ENCODE measurements at regions not wholly inside any gene's neighbourhood (a gene's known extent, or its start where the extent isn't known, plus 50 kb on each side); places are given as distances from the start of the nearest gene placed in this dataset.

DNA sequence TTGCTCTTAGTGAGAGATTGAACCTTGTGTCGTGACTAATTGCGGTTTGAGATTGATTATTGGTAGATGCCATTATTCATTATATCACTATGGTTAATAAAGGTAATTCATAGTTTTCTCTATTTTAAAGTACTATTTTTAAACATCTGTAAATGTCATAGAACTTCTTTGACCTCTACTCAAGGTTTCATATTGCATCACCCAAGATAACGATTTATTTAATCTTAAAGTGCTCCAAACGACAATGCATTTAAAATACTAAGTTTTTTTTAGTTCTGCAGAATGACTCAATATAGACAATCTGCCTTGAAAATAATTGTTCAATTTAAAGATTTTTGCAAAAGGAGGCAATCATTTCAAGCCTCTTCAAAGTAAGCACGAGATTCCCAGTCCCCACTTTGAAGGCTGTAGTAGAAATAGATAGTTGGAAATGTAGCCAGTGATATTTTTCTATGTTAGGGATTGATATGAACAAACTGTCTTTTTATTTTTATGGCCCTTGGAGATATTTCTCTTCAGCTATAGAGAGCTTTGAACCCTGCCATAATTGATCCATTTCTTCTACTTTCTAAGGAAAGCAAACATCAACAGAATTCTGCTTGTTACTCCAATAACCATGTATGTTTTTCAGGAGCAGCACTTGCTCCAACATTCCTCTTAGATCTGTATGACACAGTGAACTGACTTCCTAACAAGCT lies 114.2 kb upstream of the PALMD start:
- no peaks in the 10 kb centered on the region for H3K36me3 Mint-ChIP-seq
- Histone ChIP-seq H3K9me3 (replicated peaks in 1 of 2; ENCODE audit: control insufficient read depth in 1 of 2, insufficient read depth in 1 of 2, low read length in 2 of 2) (no peaks in the 10 kb centered on the region), H4K20me1 (ENCODE audit: insufficient read depth, low read length) (no peaks in the 10 kb centered on the region), H3K27ac (ENCODE audit: low read depth in 1 of 2, low read length in 2 of 2) (no peak overlapping the region), H3K4me3 (replicated peaks in 1 of 3; ENCODE audit: low read depth in 2 of 3, low read length in 3 of 3) (no peak overlapping the region), H2AFZ (ENCODE audit: insufficient read depth, low read depth, low read length, poor library complexity, severe bottlenecking) (no peak overlapping the region), H3K4me2 (replicated peaks; ENCODE audit: extremely low read depth, low read length, poor library complexity, severe bottlenecking) (no peak overlapping the region), H3K27me3 (ENCODE audit: control insufficient read depth in 2 of 2, insufficient read depth in 2 of 2, low read length in 2 of 2) (no peaks in the 10 kb centered on the region), H3K79me2 (ENCODE audit: insufficient read depth, low read length) (no peaks in the 10 kb centered on the region), H3K4me1 (ENCODE audit: control insufficient read depth in 1 of 2, insufficient read depth in 2 of 2, low read length in 2 of 2) (no peaks in the 10 kb centered on the region), H3K36me3 (replicated peaks in 1 of 2; ENCODE audit: control insufficient read depth in 1 of 2, insufficient read depth in 2 of 2, low read length in 2 of 2) (no peaks in the 10 kb centered on the region), H3K9ac (ENCODE audit: insufficient read depth, low read length, poor library complexity, severe bottlenecking) (no peak overlapping the region)
- no peak overlapping the region for H3K27ac Mint-ChIP-seq
- TF ChIP-seq CTCF (IDR thresholded peaks at IDR 0.05) = no peak
- no CpG with 5 or more reads among the region's 5 CpGs for WGBS (ENCODE audit: insufficient coverage)
- peaks cover 0 to 3% (median 0%) of the 10 kb centered on the region in 3 donors for H3K27me3 Mint-ChIP-seq (ENCODE audit: low read depth in 3 of 3)
- no peaks in the 10 kb centered on the region for H3K9me3 Mint-ChIP-seq
- no peaks in the 10 kb centered on the region for H3K4me1 Mint-ChIP-seq
- no peak overlapping the region for H3K4me3 Mint-ChIP-seq
- DNase-seq = no peak
- intact Hi-C loops (cut with micrococcal nuclease) = no loop called here

GRCh38 chr1:99532276-99532580 lies 113.7 kb upstream of the PALMD start:
- Histone ChIP-seq H3K36me3 (replicated peaks in 1 of 2; ENCODE audit: control insufficient read depth in 1 of 2, insufficient read depth in 2 of 2, low read length in 2 of 2) (no peaks in the 10 kb centered on the region), H3K27ac (ENCODE audit: low read depth in 1 of 2, low read length in 2 of 2) (no peak overlapping the region), H3K4me2 (replicated peaks; ENCODE audit: extremely low read depth, low read length, poor library complexity, severe bottlenecking) (no peak overlapping the region), H3K4me1 (ENCODE audit: control insufficient read depth in 1 of 2, insufficient read depth in 2 of 2, low read length in 2 of 2) (no peaks in the 10 kb centered on the region), H3K27me3 (ENCODE audit: control insufficient read depth in 2 of 2, insufficient read depth in 2 of 2, low read length in 2 of 2) (no peaks in the 10 kb centered on the region), H4K20me1 (ENCODE audit: insufficient read depth, low read length) (no peaks in the 10 kb centered on the region), H3K4me3 (replicated peaks in 1 of 3; ENCODE audit: low read depth in 2 of 3, low read length in 3 of 3) (no peak overlapping the region), H3K9me3 (replicated peaks in 1 of 2; ENCODE audit: control insufficient read depth in 1 of 2, insufficient read depth in 1 of 2, low read length in 2 of 2) (no peaks in the 10 kb centered on the region), H3K79me2 (ENCODE audit: insufficient read depth, low read length) (no peaks in the 10 kb centered on the region), H3K9ac (ENCODE audit: insufficient read depth, low read length, poor library complexity, severe bottlenecking) (no peak overlapping the region), H2AFZ (ENCODE audit: insufficient read depth, low read depth, low read length, poor library complexity, severe bottlenecking) (no peak overlapping the region)
- intact Hi-C loops (cut with micrococcal nuclease) = no loop called here
- Mint-ChIP-seq H3K27ac (no peak overlapping the region), H3K9me3 (no peaks in the 10 kb centered on the region), H3K27me3 (ENCODE audit: low read depth in 3 of 3) (peaks cover 0 to 3% (median 0%) of the 10 kb centered on the region in 3 donors), H3K36me3 (no peaks in the 10 kb centered on the region), H3K4me3 (no peak overlapping the region), H3K4me1 (no peaks in the 10 kb centered on the region)
- no CpG with 5 or more reads among the region's 1 CpG for WGBS (ENCODE audit: insufficient coverage)
- no peak for TF ChIP-seq CTCF (IDR thresholded peaks at IDR 0.05)
- DNase-seq = no peak

All from CD14-positive monocyte (primary cell).